K562 (cell line): ENCODE measurements at regions not wholly inside any gene's neighbourhood (a gene's known extent, or its start where the extent isn't known, plus 50 kb on each side); places are given as distances from the start of the nearest gene placed in this dataset.

ENCODE experiments used
- ATF1 ChIP-seq, 2 experiments: fragments of 450-650 bp in 1 of 2; IDR thresholded peaks; 2 replicates each; pipeline ENCODE4 v1.6.1; 2016; ENCODE audit warnings: missing compliant biosample characterization in 1 of 2, missing genetic modification characterization in 1 of 2
- BMI1 ChIP-seq: fragments of 150-350 bp; IDR thresholded peaks from 2 replicates; pipeline ENCODE4 v1.6.1; 2014; ENCODE audit warnings: low read length
- CREB1 ChIP-seq, 2 experiments: sonication (generic) in 1 of 2; formaldehyde crosslinking in 1 of 2; IDR thresholded peaks; 2 replicates each; pipeline versions ENCODE4 v1.6.1 to v1.8.0; 2012 to 2022; ENCODE audit warnings: inconsistent platforms in 1 of 2, mild to moderate bottlenecking in 1 of 2, missing genetic modification reagents in 1 of 2, moderate library complexity in 1 of 2
- ETS1 ChIP-seq: conservative IDR thresholded peaks from 2 replicates; pipeline ENCODE4 v1.6.1; 2011; ENCODE audit warnings: low read depth, mild to moderate bottlenecking, low read length; ENCODE audit not compliant: control insufficient read depth
- GABPB2 ChIP-seq: fragments of 250-450 bp; sonication (Bioruptor Pico); conservative IDR thresholded peaks from 2 replicates; pipeline ENCODE4 v1.5.1; 2021; ENCODE audit warnings: mild to moderate bottlenecking
- JUND ChIP-seq, 2 experiments: IDR thresholded peaks; 2 replicates in 1 of 2; 3 replicates in 1 of 2; pipeline ENCODE4 v1.6.1; 2011; ENCODE audit warnings: borderline replicate concordance in 2 of 2, low read depth in 2 of 2, low read length in 2 of 2, improper control_type of control experiment in 1 of 2, missing biosample characterization in 1 of 2, missing genetic modification characterization in 1 of 2, missing genetic modification reagents in 1 of 2
- NFE2L1 ChIP-seq: fragments of 450-650 bp; IDR thresholded peaks from 2 replicates; pipeline ENCODE4 v1.6.1; 2016; ENCODE audit warnings: missing genetic modification characterization, low read depth, mild to moderate bottlenecking, missing compliant biosample characterization, moderate library complexity, borderline replicate concordance
- XRCC4 ChIP-seq: IDR thresholded peaks from one replicate; pipeline ENCODE4 v1.6.1; 2011; ENCODE audit not compliant: insufficient read depth, insufficient read length; ENCODE audit errors: extremely low read depth
- ZBTB7A ChIP-seq: IDR thresholded peaks from 2 replicates; pipeline ENCODE4 v1.6.1; 2011; ENCODE audit warnings: low read depth, mild to moderate bottlenecking, low read length, moderate library complexity, borderline replicate concordance; ENCODE audit not compliant: control insufficient read depth
- ZNF274 ChIP-seq: IDR thresholded peaks from 2 replicates; pipeline ENCODE4 v1.6.1; 2011; ENCODE audit warnings: low read depth, mild to moderate bottlenecking, low read length, moderate library complexity, borderline replicate concordance
- ZNF644 ChIP-seq: fragments of 200-800 bp; sonication (Bioruptor generic); IDR thresholded peaks from 2 replicates; pipeline ENCODE4 v1.6.1; 2016; ENCODE audit warnings: low read depth, missing genetic modification characterization, missing compliant biosample characterization
- TF ChIP-seq, protein P1 (sequence below): fragments of 200-600 bp; sonication (generic); IDR thresholded peaks from one replicate; pipeline ENCODE4 v1.6.1; 2012; ENCODE audit warnings: mild to moderate bottlenecking, low read depth, low read length, inconsistent platforms
- TF ChIP-seq, protein P2 (sequence below): fragments of 250-450 bp; sonication (Bioruptor Pico); IDR thresholded peaks from 2 replicates; pipeline ENCODE4 v1.8.0; 2022; ENCODE audit warnings: moderate library complexity, mild to moderate bottlenecking, inconsistent platforms

GRCh38 chr6:86683132-86683908 is 254.0 kb upstream of the HTR1E start (continued):
- TF ChIP-seq JUND (IDR thresholded peaks at IDR 0.05; ENCODE audit: borderline replicate concordance, low read depth, low read length) = peak; percentile 64
- TF ChIP-seq JUND (tag; IDR thresholded peaks at IDR 0.05; ENCODE audit: borderline replicate concordance, low read depth, low read length) = peak; percentile 65; the same call in 2 of the 3 replicates
- TF ChIP-seq GABPB2 (CRISPR knock-in tag) = no peak
- TF ChIP-seq ZNF274 = no peak
- TF ChIP-seq, protein P1, sequence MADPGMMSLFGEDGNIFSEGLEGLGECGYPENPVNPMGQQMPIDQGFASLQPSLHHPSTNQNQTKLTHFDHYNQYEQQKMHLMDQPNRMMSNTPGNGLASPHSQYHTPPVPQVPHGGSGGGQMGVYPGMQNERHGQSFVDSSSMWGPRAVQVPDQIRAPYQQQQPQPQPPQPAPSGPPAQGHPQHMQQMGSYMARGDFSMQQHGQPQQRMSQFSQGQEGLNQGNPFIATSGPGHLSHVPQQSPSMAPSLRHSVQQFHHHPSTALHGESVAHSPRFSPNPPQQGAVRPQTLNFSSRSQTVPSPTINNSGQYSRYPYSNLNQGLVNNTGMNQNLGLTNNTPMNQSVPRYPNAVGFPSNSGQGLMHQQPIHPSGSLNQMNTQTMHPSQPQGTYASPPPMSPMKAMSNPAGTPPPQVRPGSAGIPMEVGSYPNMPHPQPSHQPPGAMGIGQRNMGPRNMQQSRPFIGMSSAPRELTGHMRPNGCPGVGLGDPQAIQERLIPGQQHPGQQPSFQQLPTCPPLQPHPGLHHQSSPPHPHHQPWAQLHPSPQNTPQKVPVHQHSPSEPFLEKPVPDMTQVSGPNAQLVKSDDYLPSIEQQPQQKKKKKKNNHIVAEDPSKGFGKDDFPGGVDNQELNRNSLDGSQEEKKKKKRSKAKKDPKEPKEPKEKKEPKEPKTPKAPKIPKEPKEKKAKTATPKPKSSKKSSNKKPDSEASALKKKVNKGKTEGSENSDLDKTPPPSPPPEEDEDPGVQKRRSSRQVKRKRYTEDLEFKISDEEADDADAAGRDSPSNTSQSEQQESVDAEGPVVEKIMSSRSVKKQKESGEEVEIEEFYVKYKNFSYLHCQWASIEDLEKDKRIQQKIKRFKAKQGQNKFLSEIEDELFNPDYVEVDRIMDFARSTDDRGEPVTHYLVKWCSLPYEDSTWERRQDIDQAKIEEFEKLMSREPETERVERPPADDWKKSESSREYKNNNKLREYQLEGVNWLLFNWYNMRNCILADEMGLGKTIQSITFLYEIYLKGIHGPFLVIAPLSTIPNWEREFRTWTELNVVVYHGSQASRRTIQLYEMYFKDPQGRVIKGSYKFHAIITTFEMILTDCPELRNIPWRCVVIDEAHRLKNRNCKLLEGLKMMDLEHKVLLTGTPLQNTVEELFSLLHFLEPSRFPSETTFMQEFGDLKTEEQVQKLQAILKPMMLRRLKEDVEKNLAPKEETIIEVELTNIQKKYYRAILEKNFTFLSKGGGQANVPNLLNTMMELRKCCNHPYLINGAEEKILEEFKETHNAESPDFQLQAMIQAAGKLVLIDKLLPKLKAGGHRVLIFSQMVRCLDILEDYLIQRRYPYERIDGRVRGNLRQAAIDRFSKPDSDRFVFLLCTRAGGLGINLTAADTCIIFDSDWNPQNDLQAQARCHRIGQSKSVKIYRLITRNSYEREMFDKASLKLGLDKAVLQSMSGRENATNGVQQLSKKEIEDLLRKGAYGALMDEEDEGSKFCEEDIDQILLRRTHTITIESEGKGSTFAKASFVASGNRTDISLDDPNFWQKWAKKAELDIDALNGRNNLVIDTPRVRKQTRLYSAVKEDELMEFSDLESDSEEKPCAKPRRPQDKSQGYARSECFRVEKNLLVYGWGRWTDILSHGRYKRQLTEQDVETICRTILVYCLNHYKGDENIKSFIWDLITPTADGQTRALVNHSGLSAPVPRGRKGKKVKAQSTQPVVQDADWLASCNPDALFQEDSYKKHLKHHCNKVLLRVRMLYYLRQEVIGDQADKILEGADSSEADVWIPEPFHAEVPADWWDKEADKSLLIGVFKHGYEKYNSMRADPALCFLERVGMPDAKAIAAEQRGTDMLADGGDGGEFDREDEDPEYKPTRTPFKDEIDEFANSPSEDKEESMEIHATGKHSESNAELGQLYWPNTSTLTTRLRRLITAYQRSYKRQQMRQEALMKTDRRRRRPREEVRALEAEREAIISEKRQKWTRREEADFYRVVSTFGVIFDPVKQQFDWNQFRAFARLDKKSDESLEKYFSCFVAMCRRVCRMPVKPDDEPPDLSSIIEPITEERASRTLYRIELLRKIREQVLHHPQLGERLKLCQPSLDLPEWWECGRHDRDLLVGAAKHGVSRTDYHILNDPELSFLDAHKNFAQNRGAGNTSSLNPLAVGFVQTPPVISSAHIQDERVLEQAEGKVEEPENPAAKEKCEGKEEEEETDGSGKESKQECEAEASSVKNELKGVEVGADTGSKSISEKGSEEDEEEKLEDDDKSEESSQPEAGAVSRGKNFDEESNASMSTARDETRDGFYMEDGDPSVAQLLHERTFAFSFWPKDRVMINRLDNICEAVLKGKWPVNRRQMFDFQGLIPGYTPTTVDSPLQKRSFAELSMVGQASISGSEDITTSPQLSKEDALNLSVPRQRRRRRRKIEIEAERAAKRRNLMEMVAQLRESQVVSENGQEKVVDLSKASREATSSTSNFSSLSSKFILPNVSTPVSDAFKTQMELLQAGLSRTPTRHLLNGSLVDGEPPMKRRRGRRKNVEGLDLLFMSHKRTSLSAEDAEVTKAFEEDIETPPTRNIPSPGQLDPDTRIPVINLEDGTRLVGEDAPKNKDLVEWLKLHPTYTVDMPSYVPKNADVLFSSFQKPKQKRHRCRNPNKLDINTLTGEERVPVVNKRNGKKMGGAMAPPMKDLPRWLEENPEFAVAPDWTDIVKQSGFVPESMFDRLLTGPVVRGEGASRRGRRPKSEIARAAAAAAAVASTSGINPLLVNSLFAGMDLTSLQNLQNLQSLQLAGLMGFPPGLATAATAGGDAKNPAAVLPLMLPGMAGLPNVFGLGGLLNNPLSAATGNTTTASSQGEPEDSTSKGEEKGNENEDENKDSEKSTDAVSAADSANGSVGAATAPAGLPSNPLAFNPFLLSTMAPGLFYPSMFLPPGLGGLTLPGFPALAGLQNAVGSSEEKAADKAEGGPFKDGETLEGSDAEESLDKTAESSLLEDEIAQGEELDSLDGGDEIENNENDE = no peak
- no peak; the same call in 1 of the 2 replicates for TF ChIP-seq CREB1 (IDR thresholded peaks at IDR 0.05)
- no peak for TF ChIP-seq CREB1 (CRISPR knock-in tag; IDR thresholded peaks at IDR 0.05)
- peak; percentile 4; the same call in 1 of the 2 replicates for TF ChIP-seq NFE2L1 (tag)
- TF ChIP-seq ETS1 = no peak
- TF ChIP-seq ZNF644 (tag) = peak; percentile 87
- TF ChIP-seq XRCC4 = no peak
- no peak for TF ChIP-seq BMI1
- TF ChIP-seq ATF1 (CRISPR knock-in tag; IDR thresholded peaks at IDR 0.05) = no peak
- peak; percentile 66 for TF ChIP-seq ATF1 (tag; IDR thresholded peaks at IDR 0.05)
- no peak for TF ChIP-seq ZBTB7A
- TF ChIP-seq, protein P2, sequence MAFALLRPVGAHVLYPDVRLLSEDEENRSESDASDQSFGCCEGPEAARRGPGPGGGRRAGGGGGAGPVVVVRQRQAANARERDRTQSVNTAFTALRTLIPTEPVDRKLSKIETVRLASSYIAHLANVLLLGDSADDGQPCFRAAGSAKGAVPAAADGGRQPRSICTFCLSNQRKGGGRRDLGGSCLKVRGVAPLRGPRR (CRISPR knock-in tag) = no peak; the same call in 1 of the 2 replicates
